ENCODE measurements at regions not wholly inside any gene's neighbourhood (a gene's known extent, or its start where the extent isn't known, plus 50 kb on each side); places are given as distances from the start of the nearest gene placed in this dataset.
"Not testable (repeated sequence)": the region's sequence is repeated elsewhere in the genome, so short reads cannot be mapped to it uniquely, and the experiment has no call there.

- no peak overlapping the region for H3K4me3 Mint-ChIP-seq
- H3K9me3 Mint-ChIP-seq, result peaks cover 1% of the 10 kb centered on the region
- H3K27ac Mint-ChIP-seq, result no peak overlapping the region
- no peak for DNase-seq
- peaks cover 3% of the 10 kb centered on the region for H3K27me3 Mint-ChIP-seq
- no peaks in the 10 kb centered on the region for H3K36me3 Mint-ChIP-seq
- H3K4me1 Mint-ChIP-seq, result no peaks in the 10 kb centered on the region
Measured at GRCh38 chr5:88051148-88051547, 217.5 kb downstream of the TMEM161B start.

- H3K36me3 Mint-ChIP-seq, result no peaks in the 10 kb centered on the region
- H3K4me1 Mint-ChIP-seq, result no peaks in the 10 kb centered on the region
- no peak for DNase-seq
- H3K27me3 Mint-ChIP-seq, result peaks cover 3% of the 10 kb centered on the region
- peaks cover under 1% of the 10 kb centered on the region for H3K9me3 Mint-ChIP-seq
- no peak overlapping the region for H3K27ac Mint-ChIP-seq
- no peak overlapping the region for H3K4me3 Mint-ChIP-seq
Measured at GRCh38 chr5:88049737-88050136, 218.9 kb downstream of the TMEM161B start.

- H3K4me1 Mint-ChIP-seq, result no peaks in the 10 kb centered on the region
- no peak for DNase-seq
- H3K27me3 Mint-ChIP-seq, result peaks cover 3% of the 10 kb centered on the region
- H3K4me3 Mint-ChIP-seq, result no peak overlapping the region
- H3K9me3 Mint-ChIP-seq, result no peaks in the 10 kb centered on the region
- H3K27ac Mint-ChIP-seq, result no peak overlapping the region
- H3K36me3 Mint-ChIP-seq, result no peaks in the 10 kb centered on the region
Measured at GRCh38 chr5:88049156-88049555, 219.5 kb downstream of the TMEM161B start.

GRCh38 chr5:88045931-88046461 is 222.6 kb downstream of the TMEM161B start:
- DNase-seq, result no peak
- no peak overlapping the region for H3K4me3 Mint-ChIP-seq
- H3K27ac Mint-ChIP-seq, result no peak overlapping the region
- H3K4me1 Mint-ChIP-seq, result no peaks in the 10 kb centered on the region
- H3K9me3 Mint-ChIP-seq, result no peaks in the 10 kb centered on the region
- H3K27me3 Mint-ChIP-seq, result no peaks in the 10 kb centered on the region
- H3K36me3 Mint-ChIP-seq, result no peaks in the 10 kb centered on the region

- H3K27me3 Mint-ChIP-seq, result no peaks in the 10 kb centered on the region
- DNase-seq, result no peak
- no peaks in the 10 kb centered on the region for H3K9me3 Mint-ChIP-seq
- no peak overlapping the region for H3K4me3 Mint-ChIP-seq
- no peak overlapping the region for H3K27ac Mint-ChIP-seq
- H3K4me1 Mint-ChIP-seq, result no peaks in the 10 kb centered on the region
- H3K36me3 Mint-ChIP-seq, result no peaks in the 10 kb centered on the region
Measured at GRCh38 chr5:88045165-88045564, 223.5 kb downstream of the TMEM161B start.

GRCh38 chr5:88034520-88034919 is 234.1 kb downstream of the TMEM161B start:
- Mint-ChIP-seq H3K36me3 (no peaks in the 10 kb centered on the region), H3K9me3 (no peaks in the 10 kb centered on the region), H3K27me3 (no peaks in the 10 kb centered on the region), H3K27ac (no peak overlapping the region), H3K4me3 (no peak overlapping the region), H3K4me1 (no peaks in the 10 kb centered on the region)
- no peak for DNase-seq

- no peaks in the 10 kb centered on the region for H3K36me3 Mint-ChIP-seq
- H3K4me3 Mint-ChIP-seq, result no peak overlapping the region
- no peak overlapping the region for H3K27ac Mint-ChIP-seq
- H3K9me3 Mint-ChIP-seq, result no peaks in the 10 kb centered on the region
- H3K27me3 Mint-ChIP-seq, result peaks cover 3% of the 10 kb centered on the region
- DNase-seq, result no peak
- H3K4me1 Mint-ChIP-seq, result no peaks in the 10 kb centered on the region
Measured at GRCh38 chr5:88033191-88033590, 235.5 kb downstream of the TMEM161B start.

- no peak overlapping the region for H3K4me3 Mint-ChIP-seq
- no peak overlapping the region for H3K27ac Mint-ChIP-seq
- DNase-seq, result no peak
- H3K27me3 Mint-ChIP-seq, result peaks cover 7% of the 10 kb centered on the region
- H3K4me1 Mint-ChIP-seq, result no peaks in the 10 kb centered on the region
- H3K36me3 Mint-ChIP-seq, result no peaks in the 10 kb centered on the region
- H3K9me3 Mint-ChIP-seq, result no peaks in the 10 kb centered on the region
Measured at GRCh38 chr5:88029011-88029410, 239.6 kb downstream of the TMEM161B start.

GRCh38 chr5:88021141-88021540 is 247.5 kb downstream of the TMEM161B start:
- no peak for DNase-seq
- Mint-ChIP-seq H3K4me3 (no peak overlapping the region), H3K27ac (no peak overlapping the region), H3K9me3 (no peaks in the 10 kb centered on the region), H3K4me1 (no peaks in the 10 kb centered on the region), H3K27me3 (peaks cover 4% of the 10 kb centered on the region), H3K36me3 (no peaks in the 10 kb centered on the region)

- not testable (repeated sequence) for H3K36me3 Mint-ChIP-seq, H3K9me3 Mint-ChIP-seq, H3K27me3 Mint-ChIP-seq, H3K27ac Mint-ChIP-seq, H3K4me1 Mint-ChIP-seq, H3K4me3 Mint-ChIP-seq, DNase-seq
Measured at GRCh38 chr5:88014984-88015383, 253.7 kb downstream of the TMEM161B start.

- Mint-ChIP-seq H3K9me3 (peaks cover 7% of the 10 kb centered on the region), H3K4me3 (no peak overlapping the region), H3K36me3 (no peaks in the 10 kb centered on the region), H3K27me3 (no peaks in the 10 kb centered on the region), H3K4me1 (no peaks in the 10 kb centered on the region), H3K27ac (no peak overlapping the region)
- no peak for DNase-seq
Measured at GRCh38 chr5:88000877-88001276, 267.8 kb downstream of the TMEM161B start.

GRCh38 chr5:87997662-87998061 is 271.0 kb downstream of the TMEM161B start:
- Mint-ChIP-seq H3K27me3 (no peaks in the 10 kb centered on the region), H3K36me3 (no peaks in the 10 kb centered on the region), H3K4me3 (no peak overlapping the region), H3K27ac (no peak overlapping the region), H3K9me3 (peaks cover 8% of the 10 kb centered on the region), H3K4me1 (no peaks in the 10 kb centered on the region)
- DNase-seq, result no peak

- Mint-ChIP-seq H3K4me1 (no peaks in the 10 kb centered on the region), H3K4me3 (no peak overlapping the region), H3K27ac (no peak overlapping the region), H3K27me3 (peaks cover 3% of the 10 kb centered on the region), H3K9me3 (no peaks in the 10 kb centered on the region), H3K36me3 (no peaks in the 10 kb centered on the region)
- DNase-seq, result no peak
Measured at GRCh38 chr5:87966213-87966612, 302.4 kb downstream of the TMEM161B start.

- Mint-ChIP-seq H3K27ac (no peak overlapping the region), H3K27me3 (no peaks in the 10 kb centered on the region), H3K9me3 (no peaks in the 10 kb centered on the region), H3K4me1 (no peaks in the 10 kb centered on the region), H3K4me3 (no peak overlapping the region), H3K36me3 (no peaks in the 10 kb centered on the region)
- DNase-seq, result no peak
Measured at GRCh38 chr5:87954121-87954520, 314.5 kb downstream of the TMEM161B start.

GRCh38 chr5:87951661-87952060 is 317.0 kb downstream of the TMEM161B start:
- H3K27me3 Mint-ChIP-seq, result no peaks in the 10 kb centered on the region
- H3K4me3 Mint-ChIP-seq, result no peak overlapping the region
- no peaks in the 10 kb centered on the region for H3K36me3 Mint-ChIP-seq
- H3K9me3 Mint-ChIP-seq, result no peaks in the 10 kb centered on the region
- no peak for DNase-seq
- H3K27ac Mint-ChIP-seq, result no peak overlapping the region
- H3K4me1 Mint-ChIP-seq, result no peaks in the 10 kb centered on the region

- H3K27ac Mint-ChIP-seq, result no peak overlapping the region
- H3K27me3 Mint-ChIP-seq, result peaks cover 4% of the 10 kb centered on the region
- H3K4me1 Mint-ChIP-seq, result no peaks in the 10 kb centered on the region
- H3K36me3 Mint-ChIP-seq, result no peaks in the 10 kb centered on the region
- H3K4me3 Mint-ChIP-seq, result no peak overlapping the region
- no peak for DNase-seq
- no peaks in the 10 kb centered on the region for H3K9me3 Mint-ChIP-seq
Measured at GRCh38 chr5:87949676-87950631, 318.7 kb downstream of the TMEM161B start.
